GM12878 (cell line): ENCODE measurements at regions not wholly inside any gene's neighbourhood (a gene's known extent, or its start where the extent isn't known, plus 50 kb on each side); places are given as distances from the start of the nearest gene placed in this dataset.

Experiments used
- POLR2A ChIP-seq: IDR thresholded peaks from 2 replicates; pipeline ENCODE4 v1.6.1; 2011; ENCODE audit warnings: low read depth, mild to moderate bottlenecking, low read length
- POLR2AphosphoS5 ChIP-seq: IDR thresholded peaks from 2 replicates; pipeline ENCODE4 v1.6.1; 2011; ENCODE audit warnings: mild to moderate bottlenecking, low read length, inconsistent platforms
- SIN3A ChIP-seq: IDR thresholded peaks from 2 replicates; pipeline ENCODE4 v1.6.1; 2012; ENCODE audit warnings: low read depth, low read length, improper control_type of control experiment
- SREBF2 ChIP-seq: IDR thresholded peaks from 2 replicates; pipeline ENCODE4 v1.6.1; 2012; ENCODE audit warnings: mild to moderate bottlenecking, low read length
- YY1 ChIP-seq: IDR thresholded peaks from 2 replicates; pipeline ENCODE4 v1.6.1; 2011; ENCODE audit warnings: low read depth, mild to moderate bottlenecking, low read length
- ZSCAN29 ChIP-seq: fragments of 450-650 bp; IDR thresholded peaks from 2 replicates; pipeline ENCODE4 v1.6.1; 2017; ENCODE audit warnings: mild to moderate bottlenecking, moderate library complexity
- TF ChIP-seq, protein P1 (sequence below), 3 experiments: IDR thresholded peaks in 2 of 3; conservative IDR thresholded peaks in 1 of 3; 2 replicates each; pipeline ENCODE4 v1.5.1; 2011; ENCODE audit warnings: low read depth in 3 of 3, low read length in 3 of 3, mild to moderate bottlenecking in 3 of 3, control low read depth in 2 of 3, moderate library complexity in 2 of 3, inconsistent platforms in 1 of 3, mixed read lengths in 1 of 3; ENCODE audit not compliant: control insufficient read depth in 2 of 3, insufficient read depth in 1 of 3; ENCODE audit errors: extremely low read depth in 1 of 3

DNA sequence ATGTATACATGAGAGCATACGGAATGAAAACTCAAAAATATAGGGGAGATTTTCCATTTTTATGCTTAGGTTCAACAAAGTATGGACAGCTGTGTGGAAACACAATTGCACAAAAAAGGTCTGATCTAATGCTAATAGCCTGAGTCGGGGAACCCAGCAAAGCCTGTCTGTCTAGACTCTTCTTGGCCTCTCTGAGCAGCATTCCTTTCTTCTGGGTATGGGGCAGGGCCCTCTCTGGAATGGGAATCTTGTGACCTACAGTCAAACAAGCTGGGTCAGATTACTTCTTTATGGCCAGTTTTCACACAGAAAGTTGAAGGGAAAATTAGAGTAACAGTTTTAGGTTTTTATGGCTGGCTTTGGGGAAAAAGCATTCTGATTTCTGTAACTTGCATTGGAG is 534.0 kb upstream of the LMO3 start:
- no peak for TF ChIP-seq SREBF2
- TF ChIP-seq POLR2A, result no peak
- TF ChIP-seq, protein P1, sequence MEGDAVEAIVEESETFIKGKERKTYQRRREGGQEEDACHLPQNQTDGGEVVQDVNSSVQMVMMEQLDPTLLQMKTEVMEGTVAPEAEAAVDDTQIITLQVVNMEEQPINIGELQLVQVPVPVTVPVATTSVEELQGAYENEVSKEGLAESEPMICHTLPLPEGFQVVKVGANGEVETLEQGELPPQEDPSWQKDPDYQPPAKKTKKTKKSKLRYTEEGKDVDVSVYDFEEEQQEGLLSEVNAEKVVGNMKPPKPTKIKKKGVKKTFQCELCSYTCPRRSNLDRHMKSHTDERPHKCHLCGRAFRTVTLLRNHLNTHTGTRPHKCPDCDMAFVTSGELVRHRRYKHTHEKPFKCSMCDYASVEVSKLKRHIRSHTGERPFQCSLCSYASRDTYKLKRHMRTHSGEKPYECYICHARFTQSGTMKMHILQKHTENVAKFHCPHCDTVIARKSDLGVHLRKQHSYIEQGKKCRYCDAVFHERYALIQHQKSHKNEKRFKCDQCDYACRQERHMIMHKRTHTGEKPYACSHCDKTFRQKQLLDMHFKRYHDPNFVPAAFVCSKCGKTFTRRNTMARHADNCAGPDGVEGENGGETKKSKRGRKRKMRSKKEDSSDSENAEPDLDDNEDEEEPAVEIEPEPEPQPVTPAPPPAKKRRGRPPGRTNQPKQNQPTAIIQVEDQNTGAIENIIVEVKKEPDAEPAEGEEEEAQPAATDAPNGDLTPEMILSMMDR (IDR thresholded peaks at IDR 0.05 in 2 of 3, conservative IDR thresholded peaks at IDR 0.05 in 1 of 3; ENCODE audit: control insufficient read depth in 2 of 3, extremely low read depth in 1 of 3, insufficient read depth in 1 of 3, low read depth in 3 of 3, low read length in 3 of 3), result no peak
- TF ChIP-seq SIN3A, result no peak
- no peak for TF ChIP-seq YY1
- no peak for TF ChIP-seq POLR2AphosphoS5
- no peak for TF ChIP-seq ZSCAN29
